ENCODE measurements at regions not wholly inside any gene's neighbourhood (a gene's known extent, or its start where the extent isn't known, plus 50 kb on each side); places are given as distances from the start of the nearest gene placed in this dataset.
"Not testable (repeated sequence)": the region's sequence is repeated elsewhere in the genome, so short reads cannot be mapped to it uniquely, and the experiment has no call there.

DNA sequence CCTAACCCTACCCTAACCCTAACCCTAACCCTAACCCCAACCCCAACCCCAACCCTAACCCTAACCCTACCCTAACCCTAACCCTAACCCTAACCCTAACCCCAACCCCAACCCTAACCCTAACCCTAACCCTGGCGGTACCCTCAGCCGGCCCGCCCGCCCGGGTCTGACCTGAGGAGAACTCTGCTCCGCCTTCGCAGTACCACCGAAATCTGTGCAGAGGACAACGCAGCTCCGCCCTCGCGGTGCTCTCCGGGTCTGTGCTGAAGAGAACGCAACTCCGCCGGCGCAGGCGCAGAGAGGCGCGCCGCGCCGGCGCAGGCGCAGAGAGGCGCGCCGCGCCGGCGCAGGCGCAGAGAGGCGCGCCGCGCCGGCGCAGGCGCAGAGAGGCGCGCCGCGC is 56.1 kb upstream of the IQSEC3 start:
- in situ Hi-C loops (cut with HindIII; ENCODE audit: low sequenced_read_pairs); DNase-seq (ENCODE audit: low read depth); H3K4me3 ChIP-seq (ENCODE audit: low read depth, low read length): not testable (repeated sequence)

GRCh38 chr12:10879-11812 is 55.4 kb upstream of the IQSEC3 start:
- DNase-seq (ENCODE audit: low read depth); in situ Hi-C loops (cut with HindIII; ENCODE audit: low sequenced_read_pairs); H3K4me3 ChIP-seq (ENCODE audit: low read depth, low read length): not testable (repeated sequence)
- peak; percentile 7 for TF ChIP-seq CTCF (IDR thresholded peaks at IDR 0.05; ENCODE audit: low read depth, low read length, missing control alignments)

GRCh38 chr12:12306-12705 is 54.3 kb upstream of the IQSEC3 start:
- DNase-seq (ENCODE audit: low read depth); H3K4me3 ChIP-seq (ENCODE audit: low read depth, low read length); in situ Hi-C loops (cut with HindIII; ENCODE audit: low sequenced_read_pairs): not testable (repeated sequence)

DNA sequence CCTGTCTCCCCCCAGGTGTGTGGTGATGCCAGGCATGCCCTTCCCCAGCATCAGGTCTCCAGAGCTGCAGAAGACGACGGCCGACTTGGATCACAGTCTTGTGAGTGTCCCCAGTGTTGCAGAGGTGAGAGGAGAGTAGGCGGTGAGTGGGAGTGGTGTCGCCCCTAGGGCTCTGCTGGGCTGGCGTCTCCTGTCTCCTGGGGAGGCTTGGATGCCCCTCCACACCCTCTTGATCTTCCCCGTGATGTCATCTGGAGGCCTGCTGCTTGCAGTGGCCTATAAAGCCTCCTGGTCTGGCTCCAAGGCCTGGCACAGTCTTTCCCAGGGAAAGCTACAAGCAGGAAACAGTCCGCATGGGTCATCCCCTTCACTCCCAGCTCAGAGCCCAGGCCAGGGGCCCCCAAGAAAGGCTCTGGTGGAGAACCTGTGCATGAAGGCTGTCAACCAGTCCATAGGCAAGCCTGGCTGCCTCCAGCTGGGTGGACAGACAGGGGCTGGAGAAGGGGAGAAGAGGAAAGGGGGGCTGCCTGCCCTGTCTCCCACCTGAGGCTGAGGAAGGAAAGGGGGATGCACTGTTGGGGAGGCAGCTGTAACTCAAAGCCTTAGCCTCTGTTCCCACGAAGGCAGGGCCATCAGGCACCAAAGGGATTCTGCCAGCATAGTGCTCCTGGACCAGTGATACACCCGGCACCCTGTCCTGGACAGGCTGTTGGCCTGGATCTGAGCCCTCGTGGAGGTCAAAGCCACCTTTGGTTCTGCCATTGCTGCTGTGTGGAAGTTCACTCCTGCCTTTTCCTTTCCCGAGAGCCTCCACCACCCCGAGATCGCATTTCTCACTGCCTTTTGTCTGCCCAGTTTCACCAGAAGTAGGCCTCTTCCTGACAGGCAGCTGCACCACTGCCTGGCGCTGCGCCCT is 53.6 kb upstream of the IQSEC3 start:
- DNase-seq (ENCODE audit: low read depth); in situ Hi-C loops (cut with HindIII; ENCODE audit: low sequenced_read_pairs); H3K4me3 ChIP-seq (ENCODE audit: low read depth, low read length): not testable (repeated sequence)

- in situ Hi-C loops (cut with HindIII; ENCODE audit: low sequenced_read_pairs); DNase-seq (ENCODE audit: low read depth); H3K4me3 ChIP-seq (ENCODE audit: low read depth, low read length): not testable (repeated sequence)
Observed at GRCh38 chr12:13841-14240, 52.7 kb upstream of the IQSEC3 start.

DNA sequence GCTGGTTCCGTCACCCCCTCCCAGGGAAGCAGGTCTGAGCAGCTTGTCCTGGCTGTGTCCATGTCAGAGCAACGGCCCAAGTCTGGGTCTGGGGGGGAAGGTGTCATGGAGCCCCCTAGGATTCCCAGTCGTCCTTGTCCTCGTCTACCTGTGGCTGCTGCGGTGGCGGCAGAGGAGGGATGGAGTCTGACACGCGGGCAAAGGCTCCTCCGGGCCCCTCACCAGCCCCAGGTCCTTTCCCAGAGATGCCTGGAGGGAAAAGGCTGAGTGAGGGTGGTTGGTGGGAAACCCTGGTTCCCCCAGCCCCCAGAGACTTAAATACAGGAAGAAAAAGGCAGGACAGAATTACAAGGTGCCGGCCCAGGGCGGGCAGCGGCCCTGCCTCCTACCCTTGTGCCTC is 51.9 kb upstream of the IQSEC3 start:
- in situ Hi-C loops (cut with HindIII; ENCODE audit: low sequenced_read_pairs); DNase-seq (ENCODE audit: low read depth); H3K4me3 ChIP-seq (ENCODE audit: low read depth, low read length): not testable (repeated sequence)

- in situ Hi-C loops (cut with HindIII; ENCODE audit: low sequenced_read_pairs); H3K4me3 ChIP-seq (ENCODE audit: low read depth, low read length); DNase-seq (ENCODE audit: low read depth): not testable (repeated sequence)
Observed at GRCh38 chr12:15381-15780, 51.2 kb upstream of the IQSEC3 start.

DNA sequence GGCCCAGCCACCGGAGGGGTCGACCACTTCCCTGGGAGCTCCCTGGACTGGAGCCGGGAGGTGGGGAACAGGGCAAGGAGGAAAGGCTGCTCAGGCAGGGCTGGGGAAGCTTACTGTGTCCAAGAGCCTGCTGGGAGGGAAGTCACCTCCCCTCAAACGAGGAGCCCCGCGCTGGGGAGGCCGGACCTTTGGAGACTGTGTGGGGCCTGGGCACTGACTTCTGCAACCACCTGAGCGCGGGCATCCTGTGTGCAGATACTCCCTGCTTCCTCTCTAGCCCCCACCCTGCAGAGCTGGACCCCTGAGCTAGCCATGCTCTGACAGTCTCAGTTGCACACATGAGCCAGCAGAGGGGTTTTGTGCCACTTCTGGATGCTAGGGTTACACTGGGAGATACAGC is 50.5 kb upstream of the IQSEC3 start:
- H3K4me3 ChIP-seq (ENCODE audit: low read depth, low read length); in situ Hi-C loops (cut with HindIII; ENCODE audit: low sequenced_read_pairs); DNase-seq (ENCODE audit: low read depth): not testable (repeated sequence)

DNA sequence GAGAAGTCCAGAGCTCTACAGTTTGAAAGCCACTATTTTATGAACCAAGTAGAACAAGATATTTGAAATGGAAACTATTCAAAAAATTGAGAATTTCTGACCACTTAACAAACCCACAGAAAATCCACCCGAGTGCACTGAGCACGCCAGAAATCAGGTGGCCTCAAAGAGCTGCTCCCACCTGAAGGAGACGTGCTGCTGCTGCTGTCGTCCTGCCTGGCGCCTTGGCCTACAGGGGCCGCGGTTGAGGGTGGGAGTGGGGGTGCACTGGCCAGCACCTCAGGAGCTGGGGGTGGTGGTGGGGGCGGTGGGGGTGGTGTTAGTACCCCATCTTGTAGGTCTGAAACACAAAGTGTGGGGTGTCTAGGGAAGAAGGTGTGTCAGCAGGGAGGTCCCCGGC is 50.0 kb upstream of the IQSEC3 start:
- in situ Hi-C loops (cut with HindIII; ENCODE audit: low sequenced_read_pairs); H3K4me3 ChIP-seq (ENCODE audit: low read depth, low read length): not testable (repeated sequence)

More for the DNA sequence above, 50.0 kb upstream of the IQSEC3 start:
- not testable (repeated sequence) for DNase-seq (ENCODE audit: low read depth)

Data from astrocyte of the cerebellum (primary cell).